IMR-90 (cell line): ENCODE measurements at regions not wholly inside any gene's neighbourhood (a gene's known extent, or its start where the extent isn't known, plus 50 kb on each side); places are given as distances from the start of the nearest gene placed in this dataset.
A peak's percentile ranks its signal among the peaks of the same experiment; 100 is the strongest.

Experiments
- ATAC-seq: fragments of 200-7000 bp; cut with Tn5 transposase; 2 replicates; pipeline ENCODE4 v1.9.1; 2020; ENCODE audit warnings: low read depth, mild to moderate bottlenecking, moderate library complexity
- BruUV-seq: library from RNA; stranded (reverse); fragments of 400-500 nt; replicated peaks from 2 replicates; lab custom pipeline; 2021; lab: Mats Ljungman, UMichigan
- CTCF ChIA-PET: fragments of 300-600 bp; formaldehyde crosslinking; extraction: SDS; loops from one replicate; lab custom pipeline; 2021; ENCODE audit warnings: antibody characterized with exemption; lab: Yijun Ruan, JAX
- POLR2A ChIA-PET: fragments of 300-600 bp; sonication (Branson Sonifier 250); formaldehyde crosslinking; loops from one replicate; lab custom pipeline; 2022; ENCODE audit warnings: antibody characterized with exemption; ENCODE audit not compliant: unreplicated experiment; lab: Charles Lee
- DNase-seq: peaks from one replicate; pipeline ENCODE4 v3.0.0; 2013
- H2AFZ ChIP-seq: replicated peaks from 2 replicates; pipeline ENCODE3; 2013; ENCODE audit warnings: low read length, mild to moderate bottlenecking; ENCODE audit not compliant: poor library complexity
- H2AK5ac ChIP-seq: 2 replicates; pipeline ENCODE4 v1.6.1; 2013; ENCODE audit warnings: low read depth, low read length, inconsistent platforms
- H2AK9ac ChIP-seq: replicated peaks from 2 replicates; pipeline ENCODE3; 2013; ENCODE audit warnings: mild to moderate bottlenecking, low read depth, low read length, moderate library complexity; ENCODE audit not compliant: poor library complexity
- H2BK120ac ChIP-seq: 2 replicates; pipeline ENCODE4 v1.6.1; 2013; ENCODE audit warnings: low read depth, low read length, inconsistent platforms
- H2BK15ac ChIP-seq: 3 replicates; pipeline ENCODE4 v1.6.1; 2013; ENCODE audit warnings: low read depth, low read length, inconsistent platforms
- H2BK20ac ChIP-seq: 2 replicates; pipeline ENCODE4 v1.6.1; 2013; ENCODE audit warnings: low read depth, mild to moderate bottlenecking, inconsistent platforms, low read length, moderate library complexity
- H2BK5ac ChIP-seq: 2 replicates; pipeline ENCODE4 v1.6.1; 2013; ENCODE audit warnings: mild to moderate bottlenecking, low read depth, low read length, inconsistent platforms; ENCODE audit not compliant: poor library complexity, severe bottlenecking
- H3K14ac ChIP-seq: replicated peaks from 2 replicates; pipeline ENCODE4 v1.6.1; 2013; ENCODE audit warnings: low read depth, low read length, inconsistent platforms
- H3K18ac ChIP-seq: 2 replicates; pipeline ENCODE4 v1.6.1; 2013; ENCODE audit warnings: low read depth, low read length, control low read depth
- H3K23ac ChIP-seq: 2 replicates; pipeline ENCODE4 v1.6.1; 2013; ENCODE audit warnings: low read depth, low read length, inconsistent platforms
- H3K27ac ChIP-seq: 2 replicates; pipeline ENCODE4 v1.5.1; 2013; ENCODE audit warnings: mild to moderate bottlenecking, control low read depth, low read length; ENCODE audit not compliant: insufficient read depth
- H3K27me3 ChIP-seq: 2 replicates; pipeline ENCODE4 v1.6.1; 2013; ENCODE audit warnings: low read length; ENCODE audit not compliant: control insufficient read depth, insufficient read depth
- H3K36me3 ChIP-seq: 2 replicates; pipeline ENCODE4 v1.6.1; 2013; ENCODE audit warnings: low read length, mixed read lengths; ENCODE audit not compliant: control insufficient read depth, insufficient read depth
- H3K4ac ChIP-seq: 2 replicates; pipeline ENCODE4 v1.6.1; 2013; ENCODE audit warnings: low read depth, low read length, inconsistent platforms
- H3K4me1 ChIP-seq: 2 replicates; pipeline ENCODE4 v1.6.1; 2013; ENCODE audit warnings: low read length, mixed read lengths; ENCODE audit not compliant: control insufficient read depth, insufficient read depth
- H3K4me2 ChIP-seq: 2 replicates; pipeline ENCODE4 v1.6.1; 2013; ENCODE audit warnings: low read depth, mild to moderate bottlenecking, control low read depth, low read length, moderate library complexity
- H3K4me3 ChIP-seq: 2 replicates; pipeline ENCODE4 v1.5.1; 2013; ENCODE audit warnings: low read depth, mild to moderate bottlenecking, control low read depth, low read length, moderate library complexity; ENCODE audit not compliant: insufficient read depth
- H3K56ac ChIP-seq: 2 replicates; pipeline ENCODE4 v1.6.1; 2013; ENCODE audit warnings: low read length, inconsistent platforms; ENCODE audit not compliant: insufficient read depth; ENCODE audit errors: extremely low read depth
- H3K79me1 ChIP-seq, 2 experiments: 2 replicates each; pipeline ENCODE4 v1.6.1; 2013; ENCODE audit warnings: low read length in 2 of 2, inconsistent platforms in 1 of 2, low read depth in 1 of 2
- H3K9ac ChIP-seq: 2 replicates; pipeline ENCODE4 v1.6.1; 2013; ENCODE audit warnings: low read depth, low read length, control low read depth
- H3K9me1 ChIP-seq: 2 replicates; pipeline ENCODE4 v1.6.1; 2013; ENCODE audit warnings: low read length, inconsistent platforms; ENCODE audit not compliant: insufficient read depth
- H3K9me3 ChIP-seq: 2 replicates; pipeline ENCODE4 v1.6.1; 2013; ENCODE audit warnings: low read length; ENCODE audit not compliant: control insufficient read depth, insufficient read depth
- H4K20me1 ChIP-seq: 2 replicates; pipeline ENCODE4 v1.6.1; 2013; ENCODE audit warnings: low read length, inconsistent platforms; ENCODE audit not compliant: insufficient read depth
- H4K5ac ChIP-seq: 2 replicates; pipeline ENCODE4 v1.6.1; 2013; ENCODE audit warnings: mild to moderate bottlenecking, low read depth, low read length, control low read depth
- H4K8ac ChIP-seq, 2 experiments: 2 replicates each; pipeline ENCODE4 v1.6.1; 2013; ENCODE audit warnings: low read depth in 2 of 2, low read length in 2 of 2, control low read depth in 1 of 2, inconsistent platforms in 1 of 2
- H4K91ac ChIP-seq: 2 replicates; pipeline ENCODE4 v1.6.1; 2013; ENCODE audit warnings: low read depth, low read length, inconsistent platforms; ENCODE audit not compliant: insufficient read depth
- BHLHE40 ChIP-seq: fragments of 150-350 bp; IDR thresholded peaks from 2 replicates; pipeline ENCODE4 v1.6.1; 2016; ENCODE audit warnings: mild to moderate bottlenecking, low read depth, low read length
- SMC3 ChIP-seq: fragments of 150-350 bp; IDR thresholded peaks from 2 replicates; pipeline ENCODE4 v1.6.1; 2016; ENCODE audit warnings: low read depth, mild to moderate bottlenecking, antibody characterized with exemption, low read length, moderate library complexity
- USF2 ChIP-seq: fragments of 150-350 bp; IDR thresholded peaks from 2 replicates; pipeline ENCODE4 v1.6.1; 2017; ENCODE audit warnings: mild to moderate bottlenecking, antibody characterized with exemption, low read length, low read depth
- whole genome bisulfite sequencing, 2 experiments: methylation state at CpG; one replicate each; pipeline versions ENCODE4 v1.1.5 to v1.1.7; 2013; ENCODE audit warnings: missing lambda C conversion rate in 2 of 2; ENCODE audit not compliant: insufficient read length in 1 of 2; ENCODE audit errors: extremely low coverage in 2 of 2; 5-methylcytosine and 5-hydroxymethylcytosine counted together
- dilution Hi-C: fragments of 300-500 bp; cut with HindIII; formaldehyde crosslinking; loops from one replicate; pipeline ENCODE4 v1.14.3; 2018; ENCODE audit warnings: low sequenced_read_pairs; ENCODE audit not compliant: unreplicated experiment
- in situ Hi-C: fragments of 300-500 bp; cut with MboI; formaldehyde crosslinking; loops from 3 replicates; pipeline ENCODE4 v1.14.3; 2019; ENCODE audit warnings: low sequenced_read_pairs, inconsistent platforms, mixed read lengths
- intact Hi-C: fragments of 100-400 bp; cut with micrococcal nuclease; formaldehyde crosslinking; loops from 2 replicates; pipeline ENCODE4 v1.10.0; 2022

DNA sequence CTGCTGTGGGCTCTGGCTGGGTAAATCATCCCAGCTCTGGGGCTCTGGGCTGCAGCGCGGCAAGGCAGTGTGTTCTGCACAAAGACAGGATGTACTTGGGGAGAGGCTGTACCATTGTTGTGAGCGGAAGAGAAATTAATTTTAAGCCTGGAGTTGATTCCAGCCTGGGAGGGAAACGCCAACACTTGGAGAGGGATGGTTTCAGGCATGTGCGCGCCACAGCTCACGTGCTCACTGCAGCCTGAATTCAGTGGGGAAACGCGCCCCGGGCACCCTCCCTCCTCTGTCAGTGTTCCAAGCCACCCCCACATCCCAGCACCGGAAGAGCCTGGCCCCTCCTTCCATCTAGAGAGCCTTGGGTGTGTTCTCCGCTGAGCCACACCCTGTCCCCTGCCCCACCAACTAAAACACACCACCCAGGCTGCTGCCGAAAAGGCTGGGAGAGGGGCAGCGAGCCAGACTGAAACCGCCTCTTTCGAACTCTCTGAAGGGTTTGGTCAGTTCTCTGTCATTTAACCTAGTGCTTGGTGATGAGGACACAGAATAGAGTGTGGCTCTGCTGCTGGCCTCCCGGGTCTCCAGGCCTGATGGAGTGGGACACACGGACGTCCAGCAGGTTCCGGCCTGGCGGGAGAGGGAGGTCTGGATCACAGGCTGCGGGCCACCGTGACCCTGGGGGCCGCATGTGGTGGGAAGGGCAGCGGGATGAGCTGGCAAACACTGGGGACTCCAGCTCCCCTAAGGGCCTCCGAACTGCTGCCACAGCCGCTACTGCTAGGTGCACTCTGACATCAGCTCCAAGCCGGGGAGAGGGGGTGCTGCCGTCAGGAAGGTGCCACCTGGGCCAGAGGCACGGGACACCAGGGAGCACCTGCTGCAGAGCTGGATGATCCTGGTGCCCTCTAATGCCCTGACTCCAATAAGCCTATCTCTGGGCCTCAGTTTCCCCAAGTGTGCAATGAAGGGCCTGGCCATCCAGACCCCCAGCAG is 230.8 kb downstream of the CTTN start:
- Histone ChIP-seq H3K79me1 (no peaks in the 10 kb centered on the region), H4K20me1 (peaks cover 11% of the 10 kb centered on the region), H2AFZ (no peak overlapping the region), H2BK120ac (no peak overlapping the region), H2BK5ac (no peak overlapping the region), H3K18ac (no peak overlapping the region), H2AK9ac (no peak overlapping the region), H4K91ac (no peak overlapping the region), H2BK15ac (no peak overlapping the region), H4K8ac (no peak overlapping the region), H3K14ac (no peak overlapping the region), H3K9me3 (peaks cover 4% of the 10 kb centered on the region; the same call in 1 of the 2 replicates), H2BK20ac (no peak overlapping the region), H3K23ac (no peak overlapping the region), H3K4me1 (no peaks in the 10 kb centered on the region), H3K9me1 (no peaks in the 10 kb centered on the region), H3K9ac (no peak overlapping the region), H2AK5ac (no peak overlapping the region), H3K4ac (no peak overlapping the region), H3K56ac (no peak overlapping the region), H3K36me3 (no peaks in the 10 kb centered on the region), H3K4me3 (no peak overlapping the region), H4K5ac (no peak overlapping the region), H3K4me2 (no peak overlapping the region), H3K27ac (no peak overlapping the region), H3K27me3 (peaks cover 5% of the 10 kb centered on the region)
- dilution Hi-C loops, result no loop called here
- ATAC-seq, result peak; percentile 71
- peak; percentile 24; the same call in 1 of the 2 replicates for TF ChIP-seq USF2
- no peak for TF ChIP-seq SMC3
- peak; percentile 60; the same call in 1 of the 2 replicates for TF ChIP-seq BHLHE40
- ChIA-PET POLR2A (no interaction called here), CTCF (interaction anchor here (0.5 to 0.6 kb wide), 3 partner anchors 61 to 89 kb away, joined by 3 to 7 read pairs (median 3); no protein-coding TSS in a partner anchor)
- DNase-seq, result no peak
- no TSS peak for BruUV-seq
- intact Hi-C loops, result no loop called here
- WGBS, 2 experiments, result 66% methylated on average over 10 of the region's 30 CpGs; no CpG with 5 or more reads in 1 of the 2 experiments
- in situ Hi-C loops, result no loop called here
